Hepatocyte (in vitro differentiated cells): ENCODE measurements at regions not wholly inside any gene's neighbourhood (a gene's known extent, or its start where the extent isn't known, plus 50 kb on each side); places are given as distances from the start of the nearest gene placed in this dataset.

Experiments
- CTCF ChIP-seq: fragments of 200-600 bp; sonication (generic); IDR thresholded peaks from 2 replicates; pipeline ENCODE4 v1.5.1; 2016; ENCODE audit warnings: antibody characterized with exemption, mild to moderate bottlenecking; ENCODE audit not compliant: poor library complexity
- EZH2 ChIP-seq: fragments of 200-600 bp; sonication (generic); IDR thresholded peaks from 2 replicates; pipeline ENCODE4 v1.6.1; 2016; ENCODE audit warnings: antibody characterized with exemption, mild to moderate bottlenecking, borderline replicate concordance

- TF ChIP-seq CTCF (no peak), EZH2 (no peak)
These were observed 753.6 kb downstream of the JRKL start for GRCh38 chr11:97143463-97143862.
